ENCODE measurements at regions not wholly inside any gene's neighbourhood (a gene's known extent, or its start where the extent isn't known, plus 50 kb on each side); places are given as distances from the start of the nearest gene placed in this dataset.

DNA sequence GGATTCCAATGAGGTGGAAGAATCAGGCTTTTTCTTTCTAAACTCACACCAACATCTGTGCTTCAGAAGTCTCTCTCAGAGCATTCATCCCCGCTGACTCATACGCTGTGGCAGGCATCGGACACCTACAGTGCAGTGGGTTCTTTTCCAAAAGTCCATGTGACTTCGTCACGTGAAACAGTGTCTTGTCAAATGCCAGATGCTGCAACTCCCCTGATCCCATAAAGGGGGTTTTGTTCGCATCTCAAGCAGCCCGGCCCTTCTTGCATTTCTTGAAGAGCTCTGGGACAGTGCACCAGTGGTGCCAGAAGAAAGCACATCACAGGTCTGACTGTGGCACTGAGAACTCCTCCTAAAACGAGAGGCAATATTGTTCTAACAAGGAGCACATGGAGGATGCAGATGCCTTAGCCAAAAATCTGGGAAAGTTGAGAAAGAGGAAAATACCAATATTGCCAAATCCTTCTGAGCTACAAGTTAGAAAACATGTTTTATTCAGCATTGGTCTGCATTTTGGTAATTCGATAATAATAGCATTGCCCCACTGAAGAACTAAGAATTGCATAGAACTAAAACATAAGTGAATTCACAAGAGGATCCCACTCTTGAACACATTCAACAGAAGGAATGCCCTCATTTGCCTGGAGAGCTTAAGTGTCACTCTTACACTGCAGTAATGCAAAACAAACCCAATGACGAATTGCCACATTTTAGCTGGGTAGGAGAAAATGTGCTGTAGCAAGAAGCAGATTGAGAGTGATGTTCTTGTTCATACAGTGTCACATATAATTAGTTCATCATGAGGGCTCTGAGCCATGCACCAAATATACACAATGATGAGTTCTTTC, 204.4 kb downstream of the CXCL12 start:
- TF ChIP-seq, protein P1, sequence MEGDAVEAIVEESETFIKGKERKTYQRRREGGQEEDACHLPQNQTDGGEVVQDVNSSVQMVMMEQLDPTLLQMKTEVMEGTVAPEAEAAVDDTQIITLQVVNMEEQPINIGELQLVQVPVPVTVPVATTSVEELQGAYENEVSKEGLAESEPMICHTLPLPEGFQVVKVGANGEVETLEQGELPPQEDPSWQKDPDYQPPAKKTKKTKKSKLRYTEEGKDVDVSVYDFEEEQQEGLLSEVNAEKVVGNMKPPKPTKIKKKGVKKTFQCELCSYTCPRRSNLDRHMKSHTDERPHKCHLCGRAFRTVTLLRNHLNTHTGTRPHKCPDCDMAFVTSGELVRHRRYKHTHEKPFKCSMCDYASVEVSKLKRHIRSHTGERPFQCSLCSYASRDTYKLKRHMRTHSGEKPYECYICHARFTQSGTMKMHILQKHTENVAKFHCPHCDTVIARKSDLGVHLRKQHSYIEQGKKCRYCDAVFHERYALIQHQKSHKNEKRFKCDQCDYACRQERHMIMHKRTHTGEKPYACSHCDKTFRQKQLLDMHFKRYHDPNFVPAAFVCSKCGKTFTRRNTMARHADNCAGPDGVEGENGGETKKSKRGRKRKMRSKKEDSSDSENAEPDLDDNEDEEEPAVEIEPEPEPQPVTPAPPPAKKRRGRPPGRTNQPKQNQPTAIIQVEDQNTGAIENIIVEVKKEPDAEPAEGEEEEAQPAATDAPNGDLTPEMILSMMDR (IDR thresholded peaks at IDR 0.05), result no peak
- TF ChIP-seq POLR2A (IDR thresholded peaks at IDR 0.05), result no peak
